ENCODE measurements at regions not wholly inside any gene's neighbourhood (a gene's known extent, or its start where the extent isn't known, plus 50 kb on each side); places are given as distances from the start of the nearest gene placed in this dataset.

DNA sequence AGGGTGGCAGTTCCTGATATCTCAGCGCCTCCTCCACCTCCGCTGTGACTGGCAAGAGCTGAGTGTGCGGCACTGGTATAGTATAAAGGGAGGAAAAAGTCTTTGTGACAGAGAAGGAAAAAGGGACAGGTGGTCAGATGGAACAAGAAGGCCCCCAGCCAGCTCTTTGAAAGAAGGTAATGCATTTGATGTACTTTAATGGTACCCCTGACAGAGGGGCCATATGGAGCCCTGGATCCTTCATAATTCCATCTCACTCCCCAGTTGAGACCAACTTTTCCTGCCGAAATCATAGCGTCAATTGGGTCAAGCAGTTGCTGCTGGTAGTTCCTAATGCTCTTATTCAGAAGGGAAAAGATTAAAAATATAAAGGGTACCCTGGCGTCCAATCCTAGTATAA lies 198.2 kb downstream of the ZNF326 start:
- no peak overlapping the region for H3K4me3 ChIP-seq (ENCODE audit: low read depth, low read length)
- no peak for TF ChIP-seq CTCF (IDR thresholded peaks at IDR 0.05; ENCODE audit: low read depth, low read length)
- H3K9me3 ChIP-seq: no peaks in the 10 kb centered on the region
- no peaks in the 10 kb centered on the region for H3K27me3 ChIP-seq
- no peak for DNase-seq
- no peaks in the 10 kb centered on the region for H3K36me3 ChIP-seq
- no peaks in the 10 kb centered on the region for H3K4me1 ChIP-seq

- no peak for TF ChIP-seq CTCF (IDR thresholded peaks at IDR 0.05; ENCODE audit: low read depth, low read length)
- no peak overlapping the region for H3K4me3 ChIP-seq (ENCODE audit: low read depth, low read length)
- no peaks in the 10 kb centered on the region for H3K4me1 ChIP-seq
These were observed 197.5 kb downstream of the ZNF326 start for GRCh38 chr1:90192408-90192807.

DNA sequence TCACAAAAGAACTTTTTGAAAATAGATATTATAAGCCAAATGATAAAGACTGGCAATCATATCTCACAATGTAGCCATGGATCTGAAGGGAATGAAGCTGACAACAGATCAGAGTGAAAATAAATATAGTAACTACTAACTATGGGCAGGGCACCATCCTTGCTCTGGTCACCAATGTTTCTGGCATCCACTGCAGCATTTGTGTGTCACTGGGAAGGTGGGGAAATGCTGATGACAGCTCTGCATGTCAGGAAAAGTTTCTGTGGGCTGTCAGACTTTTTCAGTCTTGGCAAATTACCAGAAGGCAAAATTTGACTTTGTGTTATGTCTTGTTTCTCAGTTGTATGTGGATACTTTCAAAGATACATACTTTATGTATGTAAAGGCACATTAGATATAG lies 195.6 kb downstream of the ZNF326 start:
- no peaks in the 10 kb centered on the region for H3K9me3 ChIP-seq
- no peaks in the 10 kb centered on the region for H3K4me1 ChIP-seq
- DNase-seq: no peak
- no peak overlapping the region for H3K4me3 ChIP-seq (ENCODE audit: low read depth, low read length)
- H3K36me3 ChIP-seq: no peaks in the 10 kb centered on the region
- no peaks in the 10 kb centered on the region for H3K27me3 ChIP-seq
- no peak for TF ChIP-seq CTCF (IDR thresholded peaks at IDR 0.05; ENCODE audit: low read depth, low read length)

More at GRCh38 chr1:90192408-90192807, 197.5 kb downstream of the ZNF326 start:
- H3K9me3 ChIP-seq: no peaks in the 10 kb centered on the region
- H3K27me3 ChIP-seq: no peaks in the 10 kb centered on the region
- no peak for DNase-seq
- H3K36me3 ChIP-seq: no peaks in the 10 kb centered on the region

GRCh38 chr1:90189889-90190288 lies 195.0 kb downstream of the ZNF326 start:
- H3K9me3 ChIP-seq: no peaks in the 10 kb centered on the region
- DNase-seq: no peak
- no peaks in the 10 kb centered on the region for H3K4me1 ChIP-seq
- no peak overlapping the region for H3K4me3 ChIP-seq (ENCODE audit: low read depth, low read length)
- H3K27me3 ChIP-seq: no peaks in the 10 kb centered on the region
- TF ChIP-seq CTCF (IDR thresholded peaks at IDR 0.05; ENCODE audit: low read depth, low read length): no peak
- H3K36me3 ChIP-seq: no peaks in the 10 kb centered on the region

DNA sequence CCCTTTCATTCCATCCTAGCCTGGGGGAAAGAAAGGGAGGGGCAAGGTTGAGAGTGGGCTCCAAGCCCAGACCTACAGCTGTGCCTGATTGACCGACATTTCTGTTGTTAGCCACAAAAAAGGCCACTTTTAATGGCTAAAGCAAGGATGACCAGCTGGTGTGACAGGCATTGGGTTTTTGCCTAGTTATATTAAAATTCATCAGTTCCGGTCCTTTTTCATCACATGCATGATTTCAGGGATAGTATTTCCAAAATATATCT lies 192.3 kb downstream of the ZNF326 start:
- no peak overlapping the region for H3K4me3 ChIP-seq (ENCODE audit: low read depth, low read length)
- DNase-seq: no peak
- H3K9me3 ChIP-seq: no peaks in the 10 kb centered on the region
- H3K36me3 ChIP-seq: no peaks in the 10 kb centered on the region
- no peaks in the 10 kb centered on the region for H3K27me3 ChIP-seq
- H3K4me1 ChIP-seq: no peaks in the 10 kb centered on the region
- no peak for TF ChIP-seq CTCF (IDR thresholded peaks at IDR 0.05; ENCODE audit: low read depth, low read length)

DNA sequence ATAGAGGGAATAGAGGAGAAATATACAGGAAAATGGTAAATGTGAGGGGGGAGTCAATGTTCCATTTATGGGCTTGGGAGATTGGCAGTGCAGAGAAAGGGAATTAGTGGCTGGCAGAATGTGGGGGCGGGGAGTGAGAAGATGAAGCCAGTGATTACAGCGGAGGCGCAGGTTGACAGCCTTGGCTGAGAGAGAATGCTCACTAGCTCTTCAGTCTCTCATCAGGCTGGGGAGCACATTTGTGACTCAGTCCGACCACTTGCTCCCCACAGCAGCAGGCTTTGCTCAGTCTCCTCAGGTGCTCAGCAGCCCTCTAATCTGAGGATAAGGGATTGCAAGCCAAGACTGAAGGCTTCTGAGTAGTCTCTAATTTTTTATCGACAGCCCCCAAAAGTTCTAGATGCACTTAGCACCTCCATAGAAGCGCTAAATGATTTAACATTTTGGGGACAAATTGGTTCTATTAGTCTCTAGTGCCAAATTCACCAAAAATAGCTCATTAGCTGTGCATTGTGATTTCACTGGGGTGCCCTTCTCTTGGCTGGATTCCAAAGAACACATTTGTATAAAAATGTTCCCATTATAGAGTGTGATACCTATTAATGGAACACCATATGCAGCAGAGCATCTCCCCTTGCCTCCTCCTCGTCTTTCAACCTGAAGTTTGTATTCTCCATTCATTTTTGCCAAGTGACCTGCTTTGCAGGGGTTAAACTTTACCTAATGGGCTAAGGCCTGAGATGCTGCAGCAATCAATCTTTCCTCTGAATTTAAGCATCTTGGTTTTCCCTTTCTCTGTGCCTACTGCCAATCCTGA lies 191.8 kb downstream of the ZNF326 start:
- no peak overlapping the region for H3K4me3 ChIP-seq (ENCODE audit: low read depth, low read length)
- H3K27me3 ChIP-seq: no peaks in the 10 kb centered on the region
- H3K4me1 ChIP-seq: no peaks in the 10 kb centered on the region
- no peak for TF ChIP-seq CTCF (IDR thresholded peaks at IDR 0.05; ENCODE audit: low read depth, low read length)
- no peak for DNase-seq
- H3K9me3 ChIP-seq: no peaks in the 10 kb centered on the region
- no peaks in the 10 kb centered on the region for H3K36me3 ChIP-seq

All from BE2C (cell line).